HG02870 (cell line): ENCODE measurements at regions not wholly inside any gene's neighbourhood (a gene's known extent, or its start where the extent isn't known, plus 50 kb on each side); places are given as distances from the start of the nearest gene placed in this dataset.

Source experiments
- ATAC-seq: cut with Tn5 transposase; IDR thresholded peaks from one replicate; pipeline ENCODE4 v1.9.1; 2021; ENCODE audit warnings: mild to moderate bottlenecking, moderate library complexity; ENCODE audit not compliant: unreplicated experiment

DNA sequence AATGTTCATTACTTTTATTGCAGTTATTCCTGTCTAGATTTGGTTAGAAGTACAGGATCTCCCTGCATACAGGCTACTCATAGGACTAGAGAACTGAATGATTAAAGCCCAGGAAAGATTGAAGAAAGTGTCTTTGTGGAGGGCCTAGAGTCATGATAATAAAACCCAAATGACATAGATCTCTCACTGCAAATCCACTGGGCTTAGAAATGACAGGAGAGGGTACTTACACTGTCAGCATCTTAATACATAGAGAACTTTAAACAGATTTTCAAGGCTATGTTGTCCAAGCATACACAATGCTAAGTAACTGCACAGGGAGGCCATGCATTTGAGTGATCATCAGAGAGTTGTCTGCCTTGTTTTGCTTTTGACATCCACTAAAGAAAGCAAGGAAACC is 383.8 kb upstream of the MAP3K7 start:
- no peak for ATAC-seq

DNA sequence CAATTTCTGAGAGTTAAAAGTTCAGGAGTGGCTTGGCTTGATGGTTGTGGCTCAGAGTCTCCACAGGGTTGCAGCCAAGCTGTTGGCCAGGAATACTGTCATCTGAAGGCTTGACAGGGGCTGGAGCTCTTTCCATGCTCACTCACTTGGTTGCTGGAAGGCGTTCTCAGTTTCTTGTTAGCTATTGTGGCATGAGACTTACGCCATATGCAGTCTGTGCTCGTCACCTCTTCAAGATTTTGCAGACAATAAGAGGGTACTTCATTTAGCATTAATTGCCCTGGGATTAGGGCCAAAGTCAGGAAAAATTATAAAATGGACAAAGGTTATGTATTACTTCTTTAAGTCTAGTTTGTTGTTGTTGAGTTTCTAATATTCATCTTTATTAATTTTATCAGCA is 380.6 kb upstream of the MAP3K7 start:
- no peak for ATAC-seq

GRCh38 chr6:90960324-90960723 is 373.5 kb upstream of the MAP3K7 start:
- ATAC-seq, result no peak

- ATAC-seq, result no peak
These were observed 368.4 kb upstream of the MAP3K7 start for GRCh38 chr6:90955246-90955645.

DNA sequence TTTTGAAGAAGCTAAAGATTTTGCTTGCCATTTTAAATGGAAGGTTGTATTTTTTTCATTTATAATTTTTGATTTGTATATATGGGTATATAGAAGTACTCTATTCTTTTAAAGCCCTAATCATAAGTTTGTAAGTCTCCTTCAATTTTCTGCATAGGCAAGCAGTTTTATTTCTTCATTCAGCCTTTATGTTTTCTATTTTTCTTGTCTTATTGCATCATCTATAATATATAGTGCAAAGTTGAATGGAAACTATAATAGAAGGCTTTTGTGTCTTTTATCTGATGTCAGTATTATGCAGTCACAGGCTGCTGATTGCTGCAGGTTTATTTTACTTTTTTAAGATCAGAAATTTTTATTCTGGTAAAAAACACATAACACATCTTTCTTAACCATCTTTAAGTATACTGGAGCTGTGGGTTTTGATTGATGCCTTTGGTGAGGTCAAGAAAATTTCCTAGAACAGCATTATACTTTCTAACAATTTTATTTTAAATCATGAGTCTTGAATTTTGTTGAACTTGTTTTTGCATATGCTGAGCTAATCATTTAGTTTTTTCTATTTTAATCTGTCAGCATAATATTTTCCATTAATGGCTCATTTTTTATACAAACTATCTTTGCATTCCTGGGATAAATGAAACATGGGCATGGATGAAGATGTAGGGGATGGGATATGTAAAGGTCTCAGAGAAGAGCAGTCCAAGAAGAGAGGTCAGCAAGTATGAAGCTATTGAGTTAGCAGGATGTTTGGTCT is 366.7 kb upstream of the MAP3K7 start:
- ATAC-seq, result no peak

- ATAC-seq, result no peak
These were observed 365.3 kb upstream of the MAP3K7 start for GRCh38 chr6:90952176-90952575.

DNA sequence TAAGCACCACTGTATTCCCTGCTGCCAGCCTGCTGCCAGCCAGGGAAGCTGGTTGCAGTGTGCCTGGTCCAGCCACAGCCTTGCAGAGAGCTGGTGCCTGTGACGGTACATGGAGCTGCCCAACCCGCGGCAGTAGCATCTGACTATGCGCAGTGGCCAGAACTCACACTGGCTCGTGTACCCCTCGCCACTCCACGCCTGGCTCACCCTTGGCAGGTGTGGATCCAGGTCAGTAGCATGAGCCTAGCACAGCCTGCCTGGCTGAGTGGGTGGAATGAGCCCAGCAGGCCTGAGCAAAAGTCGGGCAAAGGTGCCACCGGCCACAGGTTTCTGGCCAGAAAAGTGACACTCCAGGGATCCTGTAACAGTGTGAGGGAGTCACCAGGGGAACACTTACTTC is 361.7 kb upstream of the MAP3K7 start:
- ATAC-seq, result no peak

- no peak for ATAC-seq
These were observed 360.6 kb upstream of the MAP3K7 start for GRCh38 chr6:90947184-90948064.

- ATAC-seq, result no peak
These were observed 355.0 kb upstream of the MAP3K7 start for GRCh38 chr6:90941885-90942284.

DNA sequence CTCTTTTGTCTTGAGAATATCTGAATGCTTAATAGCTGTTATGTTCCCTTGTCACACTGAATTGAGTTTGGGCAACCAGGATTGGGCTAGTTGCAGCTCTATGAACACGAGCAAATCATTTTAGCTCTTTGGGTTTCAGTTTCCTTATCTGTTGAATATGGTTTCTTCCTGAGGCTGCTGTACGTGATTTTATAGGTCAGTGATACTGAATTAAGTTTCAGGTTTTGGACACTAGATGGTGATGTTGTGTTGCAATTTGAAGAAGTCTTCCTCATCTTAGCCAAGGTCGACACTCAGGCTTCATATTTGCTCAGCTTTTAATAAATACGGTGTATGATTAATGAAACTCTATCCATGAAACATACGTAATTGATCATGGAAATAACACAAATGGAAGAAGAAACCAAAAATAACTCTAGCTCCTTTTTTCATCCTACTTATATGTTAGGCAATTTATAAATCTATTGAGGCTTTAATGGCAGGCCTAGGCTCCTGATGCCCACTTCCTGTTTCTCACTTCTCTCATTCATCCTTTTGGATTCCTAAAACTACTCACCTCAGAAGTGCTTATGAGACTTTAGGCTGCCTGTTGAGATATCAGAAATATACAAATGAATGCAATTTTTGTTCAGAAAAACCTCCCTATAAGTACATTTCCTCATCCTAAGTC is 354.1 kb upstream of the MAP3K7 start:
- peak; percentile 94 for ATAC-seq

DNA sequence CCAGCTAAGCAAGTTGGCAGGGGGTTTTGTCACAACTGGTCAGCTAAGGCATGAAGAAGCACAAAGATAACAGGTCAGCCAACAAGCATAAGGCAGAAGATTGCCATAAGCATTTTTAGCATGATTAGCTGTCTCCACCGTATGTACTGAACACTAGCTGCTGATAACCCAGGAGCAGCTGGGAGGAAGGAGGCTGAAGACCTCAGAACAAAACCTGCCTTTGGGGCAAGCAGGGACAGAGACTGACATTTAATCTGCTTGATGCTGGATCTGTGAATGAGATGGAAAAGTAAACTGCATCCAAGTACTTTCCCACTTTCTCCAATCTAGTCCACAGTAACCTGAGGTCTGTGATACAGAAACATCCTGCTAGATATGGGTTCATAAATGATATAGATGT is 353.0 kb upstream of the MAP3K7 start:
- no peak for ATAC-seq

DNA sequence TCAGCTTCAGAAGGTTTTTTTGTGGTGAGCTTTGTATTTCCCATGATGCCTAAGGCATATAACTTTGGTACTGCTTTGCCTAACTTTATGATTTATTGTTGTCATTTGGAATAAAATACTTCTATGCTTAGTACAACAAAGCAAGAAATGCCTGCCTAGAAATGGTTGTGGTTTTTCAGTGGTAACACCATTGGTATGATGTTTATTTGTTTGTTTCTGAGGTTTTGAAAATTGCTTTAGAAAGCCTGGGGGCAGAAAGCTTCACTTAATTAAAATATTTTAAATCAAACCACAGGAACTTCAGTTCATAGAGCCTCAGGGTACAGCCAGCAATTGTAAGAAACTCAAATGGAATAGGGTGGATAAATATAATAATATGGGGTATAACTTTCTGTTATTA is 351.2 kb upstream of the MAP3K7 start:
- ATAC-seq, result no peak

GRCh38 chr6:90936286-90936685 is 349.4 kb upstream of the MAP3K7 start:
- no peak for ATAC-seq

DNA sequence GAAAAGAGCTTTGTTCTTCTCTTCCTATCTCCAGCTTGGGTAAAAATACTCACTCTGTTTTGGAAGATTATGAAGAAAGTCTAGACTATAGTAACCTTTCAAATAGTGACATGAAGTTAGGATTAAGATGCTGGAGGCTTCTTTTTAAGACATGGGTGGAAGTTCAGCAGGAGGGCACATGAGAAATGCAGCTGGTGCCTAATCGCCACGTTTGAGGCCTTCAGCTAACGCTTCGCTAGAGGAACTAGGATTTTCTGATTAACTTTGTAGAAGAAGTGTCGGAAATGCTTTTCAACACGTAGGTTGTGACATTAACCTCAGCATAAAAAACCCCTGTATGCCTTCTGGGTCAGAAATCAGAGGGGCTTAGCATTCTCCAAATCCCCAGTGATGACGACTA is 348.1 kb upstream of the MAP3K7 start:
- no peak for ATAC-seq

DNA sequence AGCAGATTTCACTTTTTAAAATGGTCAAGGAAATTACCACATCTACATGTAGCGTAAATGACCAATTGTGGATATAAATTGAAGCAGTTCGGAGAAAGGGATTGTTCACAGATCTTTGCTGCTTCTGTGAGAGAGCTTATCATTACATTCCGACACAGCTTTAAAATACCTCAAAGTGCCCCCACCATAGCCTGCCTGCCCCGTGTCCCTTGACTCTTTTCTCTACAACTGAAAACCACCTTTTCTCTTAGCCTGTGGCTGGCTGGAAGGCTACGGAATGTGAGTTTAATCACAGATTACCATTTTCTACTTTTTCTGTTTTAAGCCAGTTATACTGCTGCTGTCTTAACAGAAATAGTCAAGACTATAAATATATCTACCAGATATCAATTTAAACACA is 347.2 kb upstream of the MAP3K7 start:
- ATAC-seq, result no peak

GRCh38 chr6:90932351-90932750 is 345.5 kb upstream of the MAP3K7 start:
- no peak for ATAC-seq

DNA sequence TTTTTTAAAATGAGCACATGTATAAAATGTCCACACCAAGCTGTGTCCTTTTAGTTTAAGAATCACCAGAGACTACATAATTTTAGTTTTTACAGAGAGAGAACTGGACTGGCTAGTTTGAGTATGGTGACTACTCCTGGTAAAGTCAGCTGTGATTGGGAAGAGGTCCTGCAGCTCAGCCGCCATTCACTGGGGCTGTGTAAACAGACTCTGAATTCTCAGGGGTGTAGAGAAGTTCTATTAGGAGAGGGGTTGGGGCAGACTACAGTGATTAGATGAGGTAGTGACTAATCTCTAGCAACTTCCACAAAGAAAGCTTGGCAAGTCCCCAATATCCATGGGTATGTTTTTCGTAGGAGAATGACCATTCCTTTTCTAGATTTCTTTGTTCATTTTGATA is 341.2 kb upstream of the MAP3K7 start:
- no peak for ATAC-seq

DNA sequence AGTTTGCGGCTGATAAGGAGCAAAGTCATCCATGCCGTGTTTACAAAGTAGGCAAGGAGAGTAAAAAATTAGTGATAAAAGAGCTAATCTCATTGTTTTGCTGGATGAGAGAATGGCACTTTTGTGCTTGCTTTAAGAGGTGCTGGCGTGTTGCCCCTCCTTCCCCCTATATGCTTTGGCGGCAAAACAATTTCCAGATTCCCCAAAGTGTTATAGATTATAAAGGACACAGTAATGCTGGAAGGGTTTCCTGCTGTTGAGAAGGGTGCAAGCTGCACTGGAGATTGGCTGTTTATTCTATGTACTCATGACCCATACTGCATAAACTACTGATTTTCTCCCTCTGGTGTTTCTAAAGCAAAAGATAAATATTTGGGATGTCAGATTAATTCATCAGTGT is 338.9 kb upstream of the MAP3K7 start:
- ATAC-seq, result no peak

GRCh38 chr6:90922325-90922724 is 335.5 kb upstream of the MAP3K7 start:
- no peak for ATAC-seq

GRCh38 chr6:90918361-90918760 is 331.5 kb upstream of the MAP3K7 start:
- ATAC-seq, result no peak

DNA sequence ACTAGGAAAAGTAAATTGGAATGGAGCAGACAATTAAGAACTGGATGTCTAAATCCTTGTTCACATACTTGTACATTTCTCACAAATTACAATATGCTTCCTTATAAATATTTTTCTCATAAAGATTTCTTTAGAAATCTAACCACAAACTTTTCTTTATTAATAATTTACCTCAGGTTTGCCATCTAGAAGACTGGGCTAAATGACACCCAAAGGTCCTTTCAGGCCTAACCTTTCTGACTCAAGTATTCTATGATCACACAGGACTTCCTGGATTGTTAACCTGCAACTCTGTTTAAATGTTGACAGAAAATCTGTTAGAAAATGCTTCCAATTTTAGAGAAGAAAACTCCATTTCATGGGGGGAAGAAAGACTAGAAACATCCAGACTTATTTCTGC is 330.5 kb upstream of the MAP3K7 start:
- ATAC-seq, result no peak

DNA sequence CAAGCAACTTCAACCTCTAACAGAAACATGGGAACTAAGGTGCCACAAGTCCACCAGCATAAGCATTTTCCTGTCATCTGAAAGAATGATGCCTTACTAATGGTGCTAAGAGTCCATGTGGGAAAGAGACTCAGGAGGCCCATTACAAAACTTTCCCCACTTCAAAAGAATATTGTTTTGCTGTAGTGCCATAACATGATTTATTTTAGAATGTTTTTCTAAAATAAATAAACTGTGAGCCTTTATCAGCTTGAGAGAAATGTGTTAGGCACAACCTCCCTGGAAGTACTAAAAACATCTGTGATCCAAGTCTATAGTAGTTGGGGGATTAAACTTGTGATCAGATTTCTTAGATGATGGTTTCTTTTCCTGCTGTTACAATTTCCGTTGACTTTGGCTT is 330.1 kb upstream of the MAP3K7 start:
- ATAC-seq, result no peak
